ENCODE measurements at regions not wholly inside any gene's neighbourhood (a gene's known extent, or its start where the extent isn't known, plus 50 kb on each side); places are given as distances from the start of the nearest gene placed in this dataset.

DNA sequence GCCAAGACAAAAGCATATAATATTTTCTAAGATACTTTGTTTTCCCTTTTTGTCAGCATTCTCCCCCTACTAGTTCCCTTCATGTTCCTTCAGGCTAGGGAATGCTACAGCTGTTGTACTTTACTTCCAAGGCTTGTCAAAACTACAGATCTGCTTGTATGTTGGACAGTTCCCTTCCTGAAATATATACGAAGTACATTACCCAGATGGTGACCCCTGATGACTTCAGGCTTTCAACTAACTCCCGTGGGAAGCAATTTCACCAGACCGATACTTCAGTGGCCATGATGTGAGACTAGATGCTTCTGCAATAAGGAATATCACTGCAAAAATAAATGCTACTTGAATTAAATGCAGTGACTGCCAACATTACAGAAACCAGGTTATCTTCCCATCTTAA is 332.8 kb downstream of the SH2D1A start:
- no peak for DNase-seq (ENCODE audit: low spot score)
- TF ChIP-seq, protein P1, sequence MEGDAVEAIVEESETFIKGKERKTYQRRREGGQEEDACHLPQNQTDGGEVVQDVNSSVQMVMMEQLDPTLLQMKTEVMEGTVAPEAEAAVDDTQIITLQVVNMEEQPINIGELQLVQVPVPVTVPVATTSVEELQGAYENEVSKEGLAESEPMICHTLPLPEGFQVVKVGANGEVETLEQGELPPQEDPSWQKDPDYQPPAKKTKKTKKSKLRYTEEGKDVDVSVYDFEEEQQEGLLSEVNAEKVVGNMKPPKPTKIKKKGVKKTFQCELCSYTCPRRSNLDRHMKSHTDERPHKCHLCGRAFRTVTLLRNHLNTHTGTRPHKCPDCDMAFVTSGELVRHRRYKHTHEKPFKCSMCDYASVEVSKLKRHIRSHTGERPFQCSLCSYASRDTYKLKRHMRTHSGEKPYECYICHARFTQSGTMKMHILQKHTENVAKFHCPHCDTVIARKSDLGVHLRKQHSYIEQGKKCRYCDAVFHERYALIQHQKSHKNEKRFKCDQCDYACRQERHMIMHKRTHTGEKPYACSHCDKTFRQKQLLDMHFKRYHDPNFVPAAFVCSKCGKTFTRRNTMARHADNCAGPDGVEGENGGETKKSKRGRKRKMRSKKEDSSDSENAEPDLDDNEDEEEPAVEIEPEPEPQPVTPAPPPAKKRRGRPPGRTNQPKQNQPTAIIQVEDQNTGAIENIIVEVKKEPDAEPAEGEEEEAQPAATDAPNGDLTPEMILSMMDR (IDR thresholded peaks at IDR 0.05): no peak
- no peaks in the 10 kb centered on the region for H3K36me3 Mint-ChIP-seq (ENCODE audit: low read depth)
- H3K4me3 Mint-ChIP-seq (ENCODE audit: unreplicated experiment): no peak overlapping the region
- H3K4me1 Mint-ChIP-seq (ENCODE audit: low read depth): no peaks in the 10 kb centered on the region
- H3K27ac Mint-ChIP-seq (ENCODE audit: unreplicated experiment): no peak overlapping the region
- peaks cover 2% of the 10 kb centered on the region for H3K27me3 Mint-ChIP-seq (ENCODE audit: low read depth)
- H3K9me3 Mint-ChIP-seq (ENCODE audit: low read depth): no peaks in the 10 kb centered on the region

- Mint-ChIP-seq H3K4me3 (ENCODE audit: unreplicated experiment) (no peak overlapping the region), H3K4me1 (ENCODE audit: low read depth) (no peaks in the 10 kb centered on the region), H3K36me3 (ENCODE audit: low read depth) (no peaks in the 10 kb centered on the region), H3K27ac (ENCODE audit: unreplicated experiment) (no peak overlapping the region), H3K9me3 (ENCODE audit: low read depth) (peaks cover 5% of the 10 kb centered on the region), H3K27me3 (ENCODE audit: low read depth) (peaks cover 2% of the 10 kb centered on the region)
- no peak for DNase-seq (ENCODE audit: low spot score)
- TF ChIP-seq, protein P1 (IDR thresholded peaks at IDR 0.05): no peak
Measured at GRCh38 chrX:124680287-124680686, 333.9 kb downstream of the SH2D1A start.

- Mint-ChIP-seq H3K4me1 (ENCODE audit: low read depth) (no peaks in the 10 kb centered on the region), H3K9me3 (ENCODE audit: low read depth) (peaks cover 5% of the 10 kb centered on the region), H3K27ac (ENCODE audit: unreplicated experiment) (no peak overlapping the region), H3K36me3 (ENCODE audit: low read depth) (no peaks in the 10 kb centered on the region), H3K27me3 (ENCODE audit: low read depth) (peaks cover 2% of the 10 kb centered on the region), H3K4me3 (ENCODE audit: unreplicated experiment) (no peak overlapping the region)
- no peak for DNase-seq (ENCODE audit: low spot score)
- TF ChIP-seq, protein P1 (IDR thresholded peaks at IDR 0.05): no peak
Measured at GRCh38 chrX:124690495-124690894, 344.1 kb downstream of the SH2D1A start.

- TF ChIP-seq, protein P1 (IDR thresholded peaks at IDR 0.05): no peak
- no peak for DNase-seq (ENCODE audit: low spot score)
- Mint-ChIP-seq H3K27ac (ENCODE audit: unreplicated experiment) (no peak overlapping the region), H3K27me3 (ENCODE audit: low read depth) (no peaks in the 10 kb centered on the region), H3K4me1 (ENCODE audit: low read depth) (peaks cover under 1% of the 10 kb centered on the region), H3K4me3 (ENCODE audit: unreplicated experiment) (no peak overlapping the region), H3K9me3 (ENCODE audit: low read depth) (no peaks in the 10 kb centered on the region), H3K36me3 (ENCODE audit: low read depth) (no peaks in the 10 kb centered on the region)
Measured at GRCh38 chrX:124699876-124700275, 353.5 kb downstream of the SH2D1A start.

DNA sequence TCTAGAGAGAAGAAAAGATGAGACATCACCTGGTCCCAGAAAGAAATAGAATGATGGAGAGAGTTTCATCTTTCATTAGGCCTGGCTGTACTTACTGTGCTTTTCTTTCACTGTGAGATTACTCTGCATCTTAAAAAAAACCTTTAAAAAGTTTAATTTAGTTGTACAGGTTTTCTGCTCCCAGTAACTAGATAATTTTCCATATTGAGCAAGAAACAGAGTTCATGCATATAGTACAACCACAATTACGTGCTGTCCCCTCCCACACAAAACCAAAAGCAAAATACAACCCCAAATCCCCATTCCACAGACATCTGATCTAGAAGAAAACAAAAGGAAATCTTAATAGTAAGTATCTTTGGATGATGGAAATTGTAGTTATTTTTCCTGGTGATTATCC is 371.2 kb downstream of the SH2D1A start:
- TF ChIP-seq, protein P1 (IDR thresholded peaks at IDR 0.05): no peak
- H3K36me3 Mint-ChIP-seq (ENCODE audit: low read depth): no peaks in the 10 kb centered on the region
- no peak overlapping the region for H3K27ac Mint-ChIP-seq (ENCODE audit: unreplicated experiment)
- H3K4me3 Mint-ChIP-seq (ENCODE audit: unreplicated experiment): no peak overlapping the region
- H3K4me1 Mint-ChIP-seq (ENCODE audit: low read depth): no peaks in the 10 kb centered on the region
- H3K9me3 Mint-ChIP-seq (ENCODE audit: low read depth): peaks cover 3% of the 10 kb centered on the region
- no peak for DNase-seq (ENCODE audit: low spot score)
- H3K27me3 Mint-ChIP-seq (ENCODE audit: low read depth): peaks cover 5% of the 10 kb centered on the region
